Hepatocyte (in vitro differentiated cells): ENCODE measurements at regions not wholly inside any gene's neighbourhood (a gene's known extent, or its start where the extent isn't known, plus 50 kb on each side); places are given as distances from the start of the nearest gene placed in this dataset.

Experiments
- DNase-seq: peaks from one replicate; pipeline ENCODE4 v3.0.0-alpha.2; 2016; ENCODE audit warnings: low spot score
- H2AFZ ChIP-seq: fragments of 200-600 bp; sonication (generic); 2 replicates; pipeline ENCODE4 v1.6.0; 2016; ENCODE audit warnings: antibody characterized with exemption, mild to moderate bottlenecking
- H3K27ac ChIP-seq: fragments of 200-600 bp; sonication (generic); 2 replicates; pipeline ENCODE4 v1.5.1; 2016; ENCODE audit warnings: mild to moderate bottlenecking
- H3K27me3 ChIP-seq: fragments of 200-600 bp; sonication (generic); 2 replicates; pipeline ENCODE4 v1.6.1; 2016
- H3K36me3 ChIP-seq: fragments of 200-600 bp; sonication (generic); replicated peaks from 2 replicates; pipeline ENCODE4 v1.5.1; 2016; ENCODE audit warnings: low read depth; ENCODE audit not compliant: insufficient read depth
- H3K4me1 ChIP-seq: fragments of 200-600 bp; sonication (generic); 2 replicates; pipeline ENCODE4 v1.5.1; 2016; ENCODE audit warnings: mild to moderate bottlenecking, moderate library complexity; ENCODE audit not compliant: insufficient read depth
- H3K4me2 ChIP-seq: fragments of 200-600 bp; sonication (generic); 2 replicates; pipeline ENCODE4 v1.6.0; 2016
- H3K4me3 ChIP-seq: fragments of 200-600 bp; sonication (generic); 2 replicates; pipeline ENCODE4 v1.5.1; 2016; ENCODE audit warnings: mild to moderate bottlenecking
- H3K79me2 ChIP-seq: fragments of 200-600 bp; sonication (generic); 2 replicates; pipeline ENCODE4 v1.6.0; 2017; ENCODE audit warnings: mild to moderate bottlenecking
- H3K9me2 ChIP-seq: fragments of 200-600 bp; sonication (generic); replicated peaks from 2 replicates; pipeline ENCODE4 v1.6.0; 2017; ENCODE audit warnings: mild to moderate bottlenecking; ENCODE audit not compliant: insufficient read depth
- H3K9me3 ChIP-seq: fragments of 200-600 bp; sonication (generic); 2 replicates; pipeline ENCODE4 v1.5.1; 2016; ENCODE audit warnings: low read depth, mild to moderate bottlenecking
- H4K20me1 ChIP-seq: fragments of 200-600 bp; sonication (generic); 2 replicates; pipeline ENCODE4 v1.6.0; 2016; ENCODE audit warnings: mild to moderate bottlenecking; ENCODE audit not compliant: insufficient read depth, poor library complexity, severe bottlenecking
- EZH2 ChIP-seq: fragments of 200-600 bp; sonication (generic); IDR thresholded peaks from 2 replicates; pipeline ENCODE4 v1.6.1; 2016; ENCODE audit warnings: antibody characterized with exemption, mild to moderate bottlenecking, borderline replicate concordance
- EZH2phosphoT487 ChIP-seq: fragments of 200-600 bp; sonication (generic); IDR thresholded peaks from one replicate; pipeline ENCODE4 v1.6.1; 2018; ENCODE audit warnings: antibody characterized with exemption, mild to moderate bottlenecking, low read depth, moderate library complexity; ENCODE audit not compliant: unreplicated experiment, severe bottlenecking
- WGBS: methylation state at CpG from one replicate; pipeline ENCODE4 v1.1.6; 2016; ENCODE audit warnings: low lambda C conversion rate; ENCODE audit errors: missing lambda C conversion rate; 5-methylcytosine and 5-hydroxymethylcytosine counted together
- TF ChIP-seq, protein P1 (sequence below): fragments of 200-600 bp; sonication (generic); IDR thresholded peaks from 2 replicates; pipeline ENCODE4 v1.5.1; 2016; ENCODE audit warnings: antibody characterized with exemption, mild to moderate bottlenecking; ENCODE audit not compliant: poor library complexity

DNA sequence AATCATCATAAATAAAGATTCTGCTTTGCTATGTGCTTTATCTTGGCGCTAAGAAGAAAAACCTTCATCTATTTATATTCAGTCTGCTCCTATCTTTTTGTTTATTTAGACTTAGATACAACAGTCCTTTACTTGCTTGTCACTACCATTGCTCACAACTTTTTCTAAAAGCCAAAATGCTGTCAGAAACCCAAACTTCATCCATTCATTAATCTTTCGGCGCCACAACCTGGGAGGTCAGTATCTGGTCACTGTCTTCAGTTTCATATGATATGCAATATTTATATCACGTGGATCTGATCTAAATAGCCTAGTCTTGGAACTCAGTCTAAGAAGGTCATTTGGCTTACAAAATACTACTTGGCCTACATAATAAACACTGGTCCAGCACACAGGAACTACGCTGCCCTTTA lies 159.3 kb upstream of the TARS1 start:
- Histone ChIP-seq H3K9me2 (no peaks in the 10 kb centered on the region), H3K27ac (no peak overlapping the region), H4K20me1 (no peaks in the 10 kb centered on the region), H3K36me3 (no peaks in the 10 kb centered on the region), H2AFZ (no peak overlapping the region), H3K79me2 (no peaks in the 10 kb centered on the region), H3K4me3 (no peak overlapping the region), H3K9me3 (no peaks in the 10 kb centered on the region), H3K4me1 (peaks cover 5% of the 10 kb centered on the region), H3K4me2 (no peak overlapping the region), H3K27me3 (no peaks in the 10 kb centered on the region)
- TF ChIP-seq EZH2 (no peak), EZH2phosphoT487 (no peak)
- TF ChIP-seq, protein P1, sequence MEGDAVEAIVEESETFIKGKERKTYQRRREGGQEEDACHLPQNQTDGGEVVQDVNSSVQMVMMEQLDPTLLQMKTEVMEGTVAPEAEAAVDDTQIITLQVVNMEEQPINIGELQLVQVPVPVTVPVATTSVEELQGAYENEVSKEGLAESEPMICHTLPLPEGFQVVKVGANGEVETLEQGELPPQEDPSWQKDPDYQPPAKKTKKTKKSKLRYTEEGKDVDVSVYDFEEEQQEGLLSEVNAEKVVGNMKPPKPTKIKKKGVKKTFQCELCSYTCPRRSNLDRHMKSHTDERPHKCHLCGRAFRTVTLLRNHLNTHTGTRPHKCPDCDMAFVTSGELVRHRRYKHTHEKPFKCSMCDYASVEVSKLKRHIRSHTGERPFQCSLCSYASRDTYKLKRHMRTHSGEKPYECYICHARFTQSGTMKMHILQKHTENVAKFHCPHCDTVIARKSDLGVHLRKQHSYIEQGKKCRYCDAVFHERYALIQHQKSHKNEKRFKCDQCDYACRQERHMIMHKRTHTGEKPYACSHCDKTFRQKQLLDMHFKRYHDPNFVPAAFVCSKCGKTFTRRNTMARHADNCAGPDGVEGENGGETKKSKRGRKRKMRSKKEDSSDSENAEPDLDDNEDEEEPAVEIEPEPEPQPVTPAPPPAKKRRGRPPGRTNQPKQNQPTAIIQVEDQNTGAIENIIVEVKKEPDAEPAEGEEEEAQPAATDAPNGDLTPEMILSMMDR, result no peak
- 55% methylated on average over 5 of the region's 5 CpGs for WGBS
- DNase-seq, result no peak

DNA sequence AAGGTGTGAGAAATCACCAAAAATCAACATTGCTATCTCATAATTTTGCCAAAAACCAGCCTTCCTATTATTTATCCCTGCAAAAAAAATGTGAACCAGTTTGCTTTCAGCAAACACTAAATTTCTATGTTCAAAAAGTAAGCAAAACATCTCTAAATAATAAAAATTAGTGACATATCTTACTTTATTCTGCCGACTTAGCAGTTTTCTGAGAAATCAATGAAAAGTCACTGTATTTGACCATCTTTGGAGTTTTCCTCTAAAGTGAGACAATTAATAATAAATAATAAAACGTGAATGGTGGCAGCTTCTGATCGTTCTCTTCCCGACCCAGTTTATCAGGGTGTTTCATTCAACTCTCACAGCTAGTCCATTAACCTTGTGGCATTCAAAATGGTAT lies 158.6 kb upstream of the TARS1 start:
- Histone ChIP-seq H3K4me1 (peaks cover 5% of the 10 kb centered on the region), H4K20me1 (no peaks in the 10 kb centered on the region), H3K4me3 (no peak overlapping the region), H2AFZ (no peak overlapping the region), H3K4me2 (no peak overlapping the region), H3K36me3 (no peaks in the 10 kb centered on the region), H3K79me2 (no peaks in the 10 kb centered on the region), H3K27me3 (no peaks in the 10 kb centered on the region), H3K9me3 (no peaks in the 10 kb centered on the region), H3K9me2 (no peaks in the 10 kb centered on the region), H3K27ac (no peak overlapping the region)
- TF ChIP-seq, protein P1, result no peak
- TF ChIP-seq EZH2, result no peak
- TF ChIP-seq EZH2phosphoT487, result no peak
- no peak for DNase-seq
- WGBS, result 81% methylated on average over 4 of the region's 4 CpGs

DNA sequence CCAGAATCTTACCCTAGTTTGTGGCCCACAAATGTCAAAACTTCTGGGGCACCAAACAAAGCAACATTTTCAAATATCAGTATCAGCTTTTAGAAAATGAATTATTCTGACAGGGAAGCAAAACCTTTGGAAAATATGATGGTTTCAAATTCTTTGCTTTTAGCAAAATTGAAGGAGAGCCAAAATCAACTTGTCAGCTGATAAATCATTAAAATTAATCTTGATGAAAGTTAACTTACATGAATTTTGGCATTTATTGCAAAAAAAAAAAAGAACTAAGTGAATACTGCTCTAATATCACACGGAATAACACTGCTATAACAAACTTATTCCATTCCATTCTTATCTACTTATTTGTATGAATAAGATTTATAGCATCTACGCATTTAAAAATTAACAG lies 158.1 kb upstream of the TARS1 start:
- TF ChIP-seq EZH2, result no peak
- Histone ChIP-seq H3K36me3 (no peaks in the 10 kb centered on the region), H3K4me3 (no peak overlapping the region), H2AFZ (no peak overlapping the region), H3K4me1 (no peaks in the 10 kb centered on the region), H3K27ac (no peak overlapping the region), H3K9me3 (no peaks in the 10 kb centered on the region), H3K9me2 (no peaks in the 10 kb centered on the region), H3K79me2 (no peaks in the 10 kb centered on the region), H4K20me1 (no peaks in the 10 kb centered on the region), H3K4me2 (no peak overlapping the region), H3K27me3 (no peaks in the 10 kb centered on the region)
- 79% methylated on average over 2 of the region's 2 CpGs for WGBS
- DNase-seq, result no peak

DNA sequence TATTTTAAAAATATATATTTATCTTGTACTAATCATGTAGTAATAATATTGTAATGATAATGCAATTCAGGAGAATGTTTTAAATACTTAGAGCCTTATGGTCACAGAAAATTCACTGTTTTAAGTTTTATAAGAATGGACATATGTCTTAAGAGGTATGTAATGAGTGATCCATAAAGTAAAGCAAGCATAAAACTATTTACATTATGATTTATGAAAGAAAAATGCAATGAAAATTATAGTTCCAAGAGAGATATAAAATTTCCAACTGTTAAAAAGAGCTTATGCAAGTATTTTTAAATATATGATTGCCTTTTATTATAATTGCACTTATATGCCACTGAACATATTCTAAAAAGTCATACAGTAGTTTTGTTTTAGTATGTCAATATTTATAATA lies 157.5 kb upstream of the TARS1 start:
- Histone ChIP-seq H3K9me2 (no peaks in the 10 kb centered on the region), H3K27ac (no peak overlapping the region), H3K36me3 (no peaks in the 10 kb centered on the region), H3K4me2 (no peak overlapping the region), H4K20me1 (no peaks in the 10 kb centered on the region), H3K4me1 (no peaks in the 10 kb centered on the region), H3K9me3 (no peaks in the 10 kb centered on the region), H2AFZ (no peak overlapping the region), H3K79me2 (no peaks in the 10 kb centered on the region), H3K27me3 (no peaks in the 10 kb centered on the region), H3K4me3 (no peak overlapping the region)
- no peak for DNase-seq
- TF ChIP-seq, protein P1, result no peak
- TF ChIP-seq EZH2phosphoT487 (no peak), EZH2 (no peak)
